SIG-M5 (cell line): ENCODE measurements at regions not wholly inside any gene's neighbourhood (a gene's known extent, or its start where the extent isn't known, plus 50 kb on each side); places are given as distances from the start of the nearest gene placed in this dataset.

Experiments used
- DNase-seq: peaks from one replicate; lab custom pipeline; 2025; lab: John Stamatoyannopoulos, UW

- DNase-seq: no peak
These were observed 400.3 kb upstream of the TRIB2 start for GRCh38 chr2:12316476-12316875.

- DNase-seq: no peak
These were observed 399.4 kb upstream of the TRIB2 start for GRCh38 chr2:12317286-12317685.

GRCh38 chr2:12317814-12318426 is 398.8 kb upstream of the TRIB2 start:
- DNase-seq: no peak

GRCh38 chr2:12318427-12319057 is 398.2 kb upstream of the TRIB2 start:
- no peak for DNase-seq

GRCh38 chr2:12320027-12320734 is 396.6 kb upstream of the TRIB2 start:
- DNase-seq: no peak

GRCh38 chr2:12320991-12321641 is 395.6 kb upstream of the TRIB2 start:
- no peak for DNase-seq

GRCh38 chr2:12321886-12322285 is 394.9 kb upstream of the TRIB2 start:
- no peak for DNase-seq

- DNase-seq: no peak
These were observed 390.9 kb upstream of the TRIB2 start for GRCh38 chr2:12325806-12326205.

GRCh38 chr2:12326449-12327190 is 390.1 kb upstream of the TRIB2 start:
- DNase-seq: no peak

GRCh38 chr2:12330916-12331315 is 385.8 kb upstream of the TRIB2 start:
- no peak for DNase-seq

- no peak for DNase-seq
These were observed 385.0 kb upstream of the TRIB2 start for GRCh38 chr2:12331698-12332097.

GRCh38 chr2:12333293-12333692 is 383.4 kb upstream of the TRIB2 start:
- no peak for DNase-seq

GRCh38 chr2:12334412-12334966 is 382.2 kb upstream of the TRIB2 start:
- no peak for DNase-seq

- no peak for DNase-seq
These were observed 381.6 kb upstream of the TRIB2 start for GRCh38 chr2:12335131-12335530.

GRCh38 chr2:12335995-12336394 is 380.7 kb upstream of the TRIB2 start:
- DNase-seq: no peak

GRCh38 chr2:12338946-12339697 is 377.6 kb upstream of the TRIB2 start:
- DNase-seq: no peak

GRCh38 chr2:12340164-12340563 is 376.6 kb upstream of the TRIB2 start:
- no peak for DNase-seq

- no peak for DNase-seq
These were observed 375.5 kb upstream of the TRIB2 start for GRCh38 chr2:12341215-12341614.

GRCh38 chr2:12341920-12342319 is 374.8 kb upstream of the TRIB2 start:
- no peak for DNase-seq

GRCh38 chr2:12343141-12343540 is 373.6 kb upstream of the TRIB2 start:
- no peak for DNase-seq

- DNase-seq: no peak
These were observed 369.7 kb upstream of the TRIB2 start for GRCh38 chr2:12347066-12347493.
